ENCODE measurements at regions not wholly inside any gene's neighbourhood (a gene's known extent, or its start where the extent isn't known, plus 50 kb on each side); places are given as distances from the start of the nearest gene placed in this dataset.

- no peak overlapping the region for H2AFZ ChIP-seq (ENCODE audit: low read length)
- no peak overlapping the region for H4K91ac ChIP-seq (replicated peaks; ENCODE audit: insufficient read length, low read length)
- H2BK15ac ChIP-seq (ENCODE audit: low read length) = no peak overlapping the region
- no peak overlapping the region for H3K4me2 ChIP-seq (ENCODE audit: insufficient read depth in 1 of 2, low read depth in 2 of 2, low read length in 2 of 2)
- H3K9me3 ChIP-seq (ENCODE audit: insufficient read depth in 2 of 2, low read depth in 1 of 2, low read length in 1 of 2) = peaks cover 84 to 100% of the 10 kb centered on the region in 2 experiments
- no peak overlapping the region for H3K56ac ChIP-seq (replicated peaks; ENCODE audit: insufficient read length, low read depth, low read length)
- no peak overlapping the region for H2BK12ac ChIP-seq (ENCODE audit: low read depth, low read length)
- no peak overlapping the region for H2BK120ac ChIP-seq (replicated peaks; ENCODE audit: low read depth, low read length)
- H3K4ac ChIP-seq (replicated peaks; ENCODE audit: insufficient read length, low read depth, low read length) = no peak overlapping the region
- no peaks in the 10 kb centered on the region for H4K20me1 ChIP-seq (replicated peaks in 1 of 2; ENCODE audit: control insufficient read depth in 1 of 2, insufficient read depth in 2 of 2, low read length in 2 of 2)
- no peak overlapping the region for H2BK5ac ChIP-seq (ENCODE audit: low read depth, low read length)
- H4K5ac ChIP-seq (ENCODE audit: insufficient read length, low read depth, low read length) = no peak overlapping the region
- no peak overlapping the region for H2AK5ac ChIP-seq (ENCODE audit: low read depth, low read length)
- H3K27me3 ChIP-seq (replicated peaks in 1 of 4; ENCODE audit: control insufficient read depth in 3 of 4, extremely low read depth in 1 of 4, insufficient read depth in 3 of 4, low read length in 3 of 4) = no peaks in the 10 kb centered on the region
- no peaks in the 10 kb centered on the region for H3K4me1 ChIP-seq (replicated peaks in 1 of 4; ENCODE audit: control insufficient read depth in 3 of 4, insufficient read depth in 4 of 4, low read length in 3 of 4)
- no peak overlapping the region for H3K9ac ChIP-seq (replicated peaks in 1 of 4; ENCODE audit: extremely low read depth in 1 of 4, low read depth in 3 of 4, low read length in 3 of 4)
- H3K23me2 ChIP-seq (ENCODE audit: low read depth, low read length) = no peaks in the 10 kb centered on the region
- FAIRE-seq (no peak), DNase-seq (ENCODE audit: low read depth in 1 of 2, low spot score in 2 of 2) (no peak)
- no peak overlapping the region for H3K27ac ChIP-seq (ENCODE audit: low read depth, low read length)
- WGBS, 2 experiments (ENCODE audit: extremely low coverage in 1 of 2, insufficient coverage in 1 of 2, insufficient read length in 1 of 2, insufficient replicate concordance in 2 of 2, low coverage in 1 of 2, low lambda C conversion rate in 2 of 2, missing lambda C conversion rate in 1 of 2) = 85% methylated on average over 15 of the region's 19 CpGs; no CpG with 5 or more reads in 1 of the 2 experiments
- ChIA-PET CTCF (ENCODE audit: partially characterized antibody) (no interaction called here), POLR2A (ENCODE audit: partially characterized antibody) (no interaction called here)
- H3K14ac ChIP-seq (ENCODE audit: insufficient read length) = no peak overlapping the region
- no peak overlapping the region for H3K4me3 ChIP-seq (ENCODE audit: extremely low read depth in 1 of 4, insufficient read depth in 2 of 4, low read depth in 3 of 4, low read length in 4 of 4)
- no peak overlapping the region for H2BK20ac ChIP-seq (ENCODE audit: low read length)
- H3K79me2 ChIP-seq (ENCODE audit: control insufficient read depth in 1 of 2, insufficient read depth in 2 of 2, low read length in 2 of 2) = no peaks in the 10 kb centered on the region
- H3K36me3 ChIP-seq (ENCODE audit: control insufficient read depth in 2 of 4, insufficient read depth in 4 of 4, low read length in 3 of 4) = no peaks in the 10 kb centered on the region; a peak in 1 of 8 replicates
- H4K8ac ChIP-seq (ENCODE audit: extremely low read depth, insufficient read depth, low read length) = no peak overlapping the region
- H3K23ac ChIP-seq (ENCODE audit: insufficient read length) = no peak overlapping the region
- no peak overlapping the region for H3K18ac ChIP-seq (ENCODE audit: extremely low read depth, low read length)
- no peaks in the 10 kb centered on the region for H3K79me1 ChIP-seq (ENCODE audit: low read depth, low read length)
- TF ChIP-seq TAF1 (IDR thresholded peaks at IDR 0.05; ENCODE audit: low read depth, low read length) (no peak), FOSL1 (IDR thresholded peaks at IDR 0.05; ENCODE audit: insufficient read depth, low read depth, low read length) (no peak), SP2 (IDR thresholded peaks at IDR 0.05; ENCODE audit: low read length) (no peak), RNF2 (IDR thresholded peaks at IDR 0.05; ENCODE audit: borderline replicate concordance, low read depth, low read length, missing control alignments, poor library complexity, severe bottlenecking) (no peak), CEBPB (IDR thresholded peaks at IDR 0.05; ENCODE audit: low read depth, low read length) (no peak), TEAD4 (IDR thresholded peaks at IDR 0.05; ENCODE audit: low read depth, low read length) (no peak), KDM4A (IDR thresholded peaks at IDR 0.05; ENCODE audit: low read depth, low read length, severe bottlenecking) (no peak), RFX5 (IDR thresholded peaks at IDR 0.05; ENCODE audit: borderline replicate concordance, low read depth, low read length) (no peak), BRCA1 (IDR thresholded peaks at IDR 0.05; ENCODE audit: low read depth, low read length) (no peak), GTF2F1 (IDR thresholded peaks at IDR 0.05; ENCODE audit: borderline replicate concordance, low read depth, low read length) (no peak), BACH1 (IDR thresholded peaks at IDR 0.05; ENCODE audit: low read length) (no peak), CTCF (IDR thresholded peaks at IDR 0.05; ENCODE audit: control extremely low read depth in 1 of 3, insufficient read depth in 1 of 3, low read depth in 1 of 3, low read length in 3 of 3) (no peak), SIRT6 (IDR thresholded peaks at IDR 0.05; ENCODE audit: low read length) (no peak), TCF12 (IDR thresholded peaks at IDR 0.05; ENCODE audit: low read depth, low read length) (no peak)
Observed at GRCh38 chr1:2903226-2903625, 101.7 kb upstream of the TTC34 start.
